ENCODE measurements at regions not wholly inside any gene's neighbourhood (a gene's known extent, or its start where the extent isn't known, plus 50 kb on each side); places are given as distances from the start of the nearest gene placed in this dataset.
A peak's percentile ranks its signal among the peaks of the same experiment; 100 is the strongest.

DNA sequence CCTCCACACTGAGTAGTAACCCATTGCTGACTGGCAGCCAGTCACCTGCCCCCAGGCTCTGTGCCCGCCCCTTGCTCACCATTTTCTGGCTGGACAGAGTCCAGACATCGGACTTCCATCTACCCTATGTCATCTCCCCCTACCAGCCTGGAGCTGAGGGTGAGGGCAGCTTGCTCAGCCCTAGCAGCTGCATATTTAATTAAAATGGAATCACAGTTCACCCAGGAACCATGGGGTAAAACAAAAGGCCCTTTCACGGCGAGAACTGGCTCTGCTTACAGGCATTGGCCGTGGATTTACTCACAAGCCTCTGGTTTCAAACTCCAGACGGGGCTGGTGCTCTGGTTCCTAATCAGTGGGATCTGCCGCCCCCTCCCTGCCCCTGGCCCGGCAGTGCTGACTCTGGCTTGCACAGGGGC is 94.9 kb upstream of the ATP2B2 start:
- no peaks in the 10 kb centered on the region for H3K36me3 Mint-ChIP-seq
- no peak for DNase-seq
- H3K27me3 Mint-ChIP-seq (ENCODE audit: low read depth in 3 of 3), result peaks cover 3 to 15% (median 3%) of the 10 kb centered on the region in 3 donors
- no peaks in the 10 kb centered on the region for H3K9me3 Mint-ChIP-seq
- no peak overlapping the region for H3K27ac Mint-ChIP-seq
- no peaks in the 10 kb centered on the region for H3K4me1 Mint-ChIP-seq
- H3K4me3 Mint-ChIP-seq, result no peak overlapping the region

DNA sequence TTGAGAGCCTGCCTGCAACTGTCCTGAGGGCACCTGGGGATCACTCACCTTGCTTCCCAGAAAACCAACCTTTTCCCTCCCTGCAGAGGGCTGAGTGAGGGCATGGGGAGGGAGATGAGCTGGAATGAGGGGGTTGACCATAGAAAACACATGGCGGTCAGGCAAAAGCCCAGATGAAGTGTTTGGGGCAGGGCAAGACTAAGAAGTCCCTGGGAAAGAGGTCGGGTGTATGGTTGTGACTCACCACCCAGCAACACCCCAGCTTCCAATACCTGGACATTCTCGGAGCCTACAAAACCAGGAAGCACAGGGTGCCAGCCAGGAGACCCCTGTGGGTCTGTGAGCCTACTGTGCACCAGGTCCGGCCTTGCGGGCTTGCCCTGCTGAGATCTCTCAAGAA is 95.3 kb upstream of the ATP2B2 start:
- peaks cover 3 to 15% (median 3%) of the 10 kb centered on the region in 3 donors for H3K27me3 Mint-ChIP-seq (ENCODE audit: low read depth in 3 of 3)
- no peak overlapping the region for H3K4me3 Mint-ChIP-seq
- H3K4me1 Mint-ChIP-seq, result no peaks in the 10 kb centered on the region

DNA sequence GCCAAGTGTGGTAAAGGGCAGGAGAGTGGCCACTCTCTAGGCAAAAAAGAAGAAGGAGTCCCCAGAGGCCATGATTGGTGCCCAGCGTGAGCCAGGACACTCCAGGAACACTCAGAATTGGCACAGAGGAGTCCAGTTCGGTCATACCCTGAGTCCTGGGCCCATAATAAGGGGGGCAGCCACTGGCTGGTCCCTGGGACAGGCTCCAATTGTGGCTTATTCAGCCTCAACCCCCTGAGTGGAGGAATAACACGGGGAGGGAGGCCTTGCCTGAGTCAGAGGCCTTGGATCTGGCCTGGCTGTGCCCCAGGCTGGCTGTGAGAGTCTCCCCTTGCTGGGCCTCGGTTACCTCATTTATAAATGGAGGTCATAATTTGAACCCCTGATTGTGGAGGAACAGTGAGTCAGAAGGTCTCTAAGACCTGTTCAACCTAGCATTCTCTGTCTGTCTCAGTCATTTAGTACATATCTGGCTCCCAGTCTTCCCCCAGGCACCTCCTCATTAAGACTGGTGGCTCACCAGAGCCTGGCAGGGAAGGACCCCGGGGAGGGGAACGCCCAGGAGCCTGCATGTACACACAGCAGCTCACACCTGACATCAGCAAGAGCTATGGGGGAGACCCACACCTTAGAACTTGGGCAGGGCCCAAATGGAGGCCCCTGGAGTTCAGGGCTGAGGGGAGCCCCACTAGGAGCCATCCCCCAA is 95.9 kb upstream of the ATP2B2 start:
- Mint-ChIP-seq H3K27me3 (ENCODE audit: low read depth in 3 of 3) (peaks cover 2 to 17% (median 3%) of the 10 kb centered on the region in 3 donors), H3K4me3 (no peak overlapping the region)

More for the DNA sequence above, 95.3 kb upstream of the ATP2B2 start:
- H3K9me3 Mint-ChIP-seq, result no peaks in the 10 kb centered on the region
- H3K27ac Mint-ChIP-seq, result no peak overlapping the region
- no peak for DNase-seq
- no peaks in the 10 kb centered on the region for H3K36me3 Mint-ChIP-seq

DNA sequence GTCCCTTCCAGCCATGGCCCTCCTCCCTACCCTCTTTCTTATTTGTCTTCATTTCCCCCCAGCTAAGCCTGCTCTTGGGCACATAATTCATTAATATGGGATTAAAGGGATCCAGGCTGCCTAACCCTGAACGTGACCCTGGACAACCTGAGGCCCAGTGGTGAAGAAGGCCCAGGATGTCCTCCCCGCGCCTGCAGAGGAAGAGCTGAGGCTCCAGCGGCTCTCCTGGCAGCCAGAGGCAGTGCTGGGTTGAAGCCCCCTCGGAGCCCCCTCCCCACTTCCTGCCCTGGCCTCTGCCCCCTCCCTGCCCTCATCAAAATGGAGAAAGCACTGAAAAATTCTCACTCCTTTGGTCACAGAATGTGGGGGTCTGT is 96.5 kb upstream of the ATP2B2 start:
- Mint-ChIP-seq H3K27me3 (ENCODE audit: low read depth in 3 of 3) (peaks cover 2 to 14% (median 3%) of the 10 kb centered on the region in 3 donors), H3K27ac (no peak overlapping the region)

More for the DNA sequence above, 95.9 kb upstream of the ATP2B2 start:
- no peak for DNase-seq
- H3K4me1 Mint-ChIP-seq, result no peaks in the 10 kb centered on the region
- no peaks in the 10 kb centered on the region for H3K36me3 Mint-ChIP-seq
- H3K27ac Mint-ChIP-seq, result no peak overlapping the region
- no peaks in the 10 kb centered on the region for H3K9me3 Mint-ChIP-seq

DNA sequence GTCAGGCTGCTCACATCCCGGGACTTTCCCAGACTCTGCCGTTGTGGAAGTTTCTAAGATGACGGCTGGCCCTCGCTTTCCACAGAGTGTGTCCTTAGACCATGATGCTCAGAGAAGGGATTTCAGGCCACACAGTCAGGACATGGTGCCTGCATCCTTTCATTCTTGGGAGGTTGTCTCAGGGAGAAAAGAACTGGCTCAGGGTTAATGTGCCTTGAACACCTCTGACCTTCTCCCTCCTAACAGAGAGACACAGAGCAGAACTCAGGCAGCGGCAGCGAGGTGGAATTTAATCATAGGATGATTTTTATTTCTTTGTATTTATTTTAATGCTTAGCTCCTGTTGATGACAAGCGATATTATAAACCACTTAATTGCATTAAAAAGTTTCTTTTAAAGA is 96.9 kb upstream of the ATP2B2 start:
- no peaks in the 10 kb centered on the region for H3K36me3 Mint-ChIP-seq
- no peak overlapping the region for H3K4me3 Mint-ChIP-seq
- H3K9me3 Mint-ChIP-seq, result no peaks in the 10 kb centered on the region
- no peaks in the 10 kb centered on the region for H3K4me1 Mint-ChIP-seq
- H3K27ac Mint-ChIP-seq, result no peak overlapping the region
- no peak for DNase-seq
- peaks cover 2 to 10% (median 3%) of the 10 kb centered on the region in 3 donors for H3K27me3 Mint-ChIP-seq (ENCODE audit: low read depth in 3 of 3)

More for the DNA sequence above, 96.5 kb upstream of the ATP2B2 start:
- DNase-seq, result no peak
- Mint-ChIP-seq H3K4me3 (no peak overlapping the region), H3K9me3 (no peaks in the 10 kb centered on the region), H3K4me1 (no peaks in the 10 kb centered on the region), H3K36me3 (no peaks in the 10 kb centered on the region)

DNA sequence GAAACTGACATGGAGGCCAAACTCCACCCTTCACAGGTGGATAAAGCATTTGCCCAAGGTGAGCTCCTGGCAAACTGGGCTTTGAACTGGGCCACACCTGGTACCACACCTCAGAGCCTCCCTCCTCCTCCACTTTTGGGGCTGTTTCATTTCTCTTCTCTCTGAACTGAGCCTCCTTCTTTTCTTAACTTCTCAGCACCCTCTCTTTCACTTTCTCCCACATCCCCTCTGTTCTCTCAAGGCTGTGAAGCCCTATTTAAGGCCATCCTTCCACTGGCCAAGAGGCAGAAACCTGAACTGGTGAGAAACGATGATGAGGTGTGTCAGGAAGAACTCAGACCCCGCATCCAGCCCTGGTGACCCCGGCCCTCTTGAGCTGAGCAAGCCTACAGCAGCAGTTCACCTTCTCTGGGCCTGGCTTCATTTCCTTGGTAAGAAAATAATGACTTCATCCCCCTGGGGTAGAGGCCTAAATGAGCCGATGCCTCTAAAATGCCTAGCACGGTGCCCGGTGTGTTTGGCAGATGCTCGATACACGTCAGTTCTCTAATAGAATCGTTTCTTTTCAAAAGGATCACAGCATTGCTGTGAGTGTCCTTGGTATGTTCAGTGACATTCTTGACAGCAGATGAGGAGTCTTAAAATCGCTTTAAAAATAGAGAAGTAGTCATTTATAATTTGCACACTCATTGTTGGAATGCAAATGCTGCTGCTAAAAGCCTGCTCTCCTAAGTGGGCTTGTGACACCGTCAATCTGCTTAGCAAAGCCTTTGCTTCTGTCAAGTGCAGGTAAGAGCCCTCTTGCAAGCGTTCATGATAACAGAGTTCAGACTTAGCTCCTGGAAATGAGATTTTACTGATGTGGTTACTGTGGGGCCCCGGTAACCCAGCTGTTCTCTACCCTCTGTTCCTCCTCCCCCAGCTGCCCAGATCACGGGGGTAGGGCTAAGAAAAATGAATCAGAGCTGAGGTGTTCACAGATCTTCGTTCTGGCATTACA is 97.7 kb upstream of the ATP2B2 start:
- Mint-ChIP-seq H3K9me3 (no peaks in the 10 kb centered on the region), H3K27me3 (ENCODE audit: low read depth in 3 of 3) (peaks cover 2 to 6% (median 4%) of the 10 kb centered on the region in 3 donors), H3K4me3 (no peak overlapping the region), H3K36me3 (no peaks in the 10 kb centered on the region), H3K27ac (peak overlapping the region in 1 of 6 donors; percentile 53), H3K4me1 (no peaks in the 10 kb centered on the region)
- no peak for DNase-seq

DNA sequence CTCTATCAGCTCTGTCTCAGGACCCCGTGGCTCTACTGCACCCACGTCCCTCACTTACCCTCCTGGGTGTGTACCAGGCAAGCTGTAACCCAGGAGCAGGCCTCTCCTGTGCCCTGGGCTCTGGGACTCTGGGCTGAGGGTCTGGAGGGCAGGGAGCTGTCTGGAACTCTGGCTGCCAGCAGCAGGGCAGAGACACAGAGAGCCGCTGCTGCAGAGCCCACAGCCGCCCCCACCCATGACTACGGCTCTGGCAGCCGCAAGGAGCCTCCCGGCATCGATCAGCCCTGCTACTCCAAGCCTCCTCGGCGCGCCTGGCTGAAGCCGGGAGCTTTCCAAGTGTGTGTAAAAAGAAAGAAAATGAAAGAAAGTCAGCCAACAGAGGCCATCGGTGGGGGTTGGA is 103.7 kb upstream of the ATP2B2 start:
- Mint-ChIP-seq H3K27ac (no peak overlapping the region), H3K36me3 (no peaks in the 10 kb centered on the region), H3K27me3 (ENCODE audit: low read depth in 3 of 3) (peaks cover 3 to 8% (median 7%) of the 10 kb centered on the region in 3 donors), H3K9me3 (no peaks in the 10 kb centered on the region), H3K4me3 (no peak overlapping the region), H3K4me1 (no peaks in the 10 kb centered on the region)
- no peak for DNase-seq

DNA sequence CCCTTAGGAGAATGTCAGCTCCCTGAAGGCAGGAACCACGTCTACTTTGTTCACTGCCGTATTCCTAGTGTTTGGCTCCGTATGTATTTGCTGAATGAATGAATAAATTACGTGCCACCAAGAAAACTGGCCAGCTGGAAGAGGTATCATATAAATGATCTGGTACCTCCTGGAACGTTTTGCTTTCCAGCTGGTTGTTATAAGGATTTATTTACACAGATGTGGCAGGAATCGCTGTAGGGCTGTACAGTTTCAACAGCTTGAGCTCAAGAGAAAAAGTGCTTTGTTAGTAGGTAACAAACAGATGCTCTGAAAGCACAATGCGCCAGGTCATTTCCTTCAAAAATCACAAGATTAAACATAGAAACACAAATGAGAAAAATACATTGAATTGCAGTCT is 108.8 kb upstream of the ATP2B2 start:
- Mint-ChIP-seq H3K27me3 (ENCODE audit: low read depth in 3 of 3) (peaks cover 4 to 6% (median 6%) of the 10 kb centered on the region in 3 donors), H3K36me3 (no peaks in the 10 kb centered on the region), H3K4me1 (no peaks in the 10 kb centered on the region), H3K4me3 (no peak overlapping the region), H3K9me3 (no peaks in the 10 kb centered on the region), H3K27ac (no peak overlapping the region)
- DNase-seq, result no peak

DNA sequence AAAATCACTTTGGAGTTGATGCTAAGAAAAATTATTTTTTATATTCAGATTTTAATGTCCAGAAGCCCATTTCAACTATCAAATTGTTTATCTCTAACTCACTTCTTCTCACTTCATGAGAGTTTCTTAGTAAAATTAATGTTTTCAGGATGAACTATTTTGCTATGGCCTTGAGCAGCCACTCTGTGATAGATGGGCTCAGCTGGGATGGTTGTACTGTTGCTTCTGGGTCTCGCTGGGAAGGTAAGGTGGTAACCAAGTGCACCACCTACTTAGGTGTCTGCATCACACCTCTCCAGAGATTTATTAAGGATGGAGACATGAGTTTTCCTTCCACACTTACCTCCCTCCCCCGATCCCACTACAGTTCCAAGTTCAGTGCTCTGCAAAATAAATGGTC is 110.3 kb upstream of the ATP2B2 start:
- Mint-ChIP-seq H3K36me3 (no peaks in the 10 kb centered on the region), H3K4me3 (no peak overlapping the region)

DNA sequence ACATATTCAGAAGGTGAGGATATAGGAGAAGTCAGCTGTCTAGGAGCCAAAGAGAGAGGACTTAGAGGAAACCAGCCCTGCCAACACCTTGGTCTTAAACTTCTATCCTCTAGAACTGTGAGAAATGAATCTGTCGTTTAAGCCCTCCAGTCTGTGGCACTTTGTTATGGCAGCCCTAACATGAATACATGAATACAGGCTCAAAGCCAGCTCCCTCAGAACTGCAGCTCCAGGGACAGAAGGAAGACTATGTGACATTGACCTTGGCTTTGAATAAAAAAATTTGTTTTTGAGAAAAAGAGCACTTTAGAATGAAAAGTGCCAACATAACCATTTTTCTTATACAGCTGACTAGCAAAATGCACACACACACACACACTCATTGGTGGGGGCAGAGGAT is 110.9 kb upstream of the ATP2B2 start:
- Mint-ChIP-seq H3K9me3 (no peaks in the 10 kb centered on the region), H3K27me3 (ENCODE audit: low read depth in 3 of 3) (peaks cover 4 to 6% (median 5%) of the 10 kb centered on the region in 3 donors), H3K4me1 (no peaks in the 10 kb centered on the region), H3K36me3 (no peaks in the 10 kb centered on the region), H3K27ac (no peak overlapping the region), H3K4me3 (no peak overlapping the region)
- DNase-seq, result no peak

More for the DNA sequence above, 110.3 kb upstream of the ATP2B2 start:
- Mint-ChIP-seq H3K4me1 (no peaks in the 10 kb centered on the region), H3K27ac (no peak overlapping the region), H3K27me3 (ENCODE audit: low read depth in 3 of 3) (peaks cover 4 to 6% (median 5%) of the 10 kb centered on the region in 3 donors), H3K9me3 (no peaks in the 10 kb centered on the region)
- DNase-seq, result no peak

DNA sequence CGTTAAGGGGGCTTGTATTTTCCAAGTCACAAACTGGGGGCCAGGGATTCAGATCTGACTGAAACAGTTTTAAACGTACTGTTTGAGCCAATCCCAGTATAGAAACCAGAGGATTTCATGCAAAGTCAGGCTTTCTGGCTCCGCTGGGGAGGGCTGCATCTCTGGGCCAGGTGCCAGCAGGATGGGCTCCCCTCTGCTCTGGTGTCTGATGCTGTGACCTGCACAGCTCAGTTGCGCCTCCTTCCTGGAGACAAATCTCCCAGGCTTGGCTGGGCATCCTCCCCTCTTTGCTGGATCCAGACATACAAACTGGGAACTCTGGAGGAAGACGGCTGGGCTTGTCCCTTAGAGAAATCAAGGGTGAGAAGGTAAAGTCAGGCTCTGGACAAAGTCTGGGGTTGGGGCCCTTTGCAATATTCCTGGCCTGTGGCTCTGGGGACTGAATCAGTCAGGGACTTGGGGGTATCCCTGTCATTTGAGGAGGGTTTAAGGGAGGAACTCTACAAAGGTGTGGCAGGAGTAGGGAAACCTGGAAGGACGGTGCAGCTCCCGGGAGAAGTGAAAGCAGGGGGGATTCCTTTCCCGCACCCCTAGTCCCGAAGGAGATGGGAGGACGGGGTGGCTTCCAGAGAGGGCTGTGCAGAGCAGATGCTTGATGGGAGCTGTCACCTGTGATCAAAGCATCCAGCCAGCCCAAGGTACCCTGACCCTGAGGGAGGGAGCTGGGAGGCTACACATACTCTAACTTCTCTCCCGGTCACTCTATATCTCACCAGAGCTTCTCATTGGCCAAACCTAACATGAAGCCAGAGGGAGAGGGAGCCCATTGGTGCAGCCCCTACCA is 114.8 kb upstream of the ATP2B2 start:
- no peak for DNase-seq
- H3K4me3 Mint-ChIP-seq, result no peak overlapping the region
- H3K27ac Mint-ChIP-seq, result no peak overlapping the region
- peaks cover 0 to 1% (median 1%) of the 10 kb centered on the region in 3 donors for H3K27me3 Mint-ChIP-seq (ENCODE audit: low read depth in 3 of 3)
- no peaks in the 10 kb centered on the region for H3K9me3 Mint-ChIP-seq
- no peaks in the 10 kb centered on the region for H3K36me3 Mint-ChIP-seq
- H3K4me1 Mint-ChIP-seq, result no peaks in the 10 kb centered on the region

DNA sequence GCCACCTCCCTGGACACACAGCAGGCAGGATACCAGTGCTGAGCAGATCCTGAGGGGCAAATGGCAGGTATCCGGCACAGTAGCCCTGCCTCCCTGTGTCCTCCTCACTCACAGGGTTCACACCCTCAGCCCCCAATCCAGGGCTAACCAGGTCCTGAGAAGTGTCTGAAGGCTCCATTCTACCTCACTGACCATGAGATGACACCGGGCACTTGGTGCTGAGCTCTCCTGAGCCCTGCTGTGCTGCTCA is 115.4 kb upstream of the ATP2B2 start:
- Mint-ChIP-seq H3K4me1 (no peaks in the 10 kb centered on the region), H3K9me3 (no peaks in the 10 kb centered on the region), H3K27me3 (ENCODE audit: low read depth in 3 of 3) (peaks cover 0 to 1% (median under 1%) of the 10 kb centered on the region in 3 donors), H3K4me3 (no peak overlapping the region), H3K27ac (no peak overlapping the region), H3K36me3 (no peaks in the 10 kb centered on the region)
- no peak for DNase-seq

DNA sequence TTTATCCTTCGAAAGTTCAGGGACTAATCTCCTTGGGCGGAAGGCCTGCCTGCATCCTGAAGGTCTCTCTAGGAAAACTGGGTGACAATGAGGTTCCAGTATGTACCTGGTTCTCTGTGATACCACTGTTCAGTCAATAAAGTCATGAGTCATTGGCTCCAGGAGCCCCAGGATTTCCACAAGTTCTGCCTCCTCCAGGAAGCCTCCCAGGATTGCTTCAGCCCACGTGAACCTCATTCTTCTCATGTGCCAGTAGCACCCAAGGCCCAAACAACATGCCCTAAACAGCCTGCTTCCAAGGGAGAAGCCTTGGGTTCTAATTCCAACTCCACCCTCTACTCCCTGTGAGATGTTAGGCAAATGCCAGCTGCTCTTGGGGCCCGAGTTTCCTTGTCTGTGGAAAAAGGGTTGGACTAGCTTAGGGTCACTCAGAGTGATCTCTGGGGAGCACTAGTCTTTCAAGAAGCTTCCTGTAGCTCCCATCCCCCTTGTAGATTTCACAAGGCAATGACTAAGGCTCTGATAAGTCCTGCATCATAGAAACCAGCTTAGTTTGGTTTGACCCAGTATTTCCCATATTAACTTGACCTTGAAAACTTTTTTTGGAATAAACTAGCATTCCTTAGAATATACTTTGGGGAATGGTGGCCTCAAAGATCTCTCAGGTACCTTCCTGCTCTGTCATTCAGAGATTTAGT is 118.3 kb upstream of the ATP2B2 start:
- no peak for DNase-seq
- peaks cover 0 to 3% (median 0%) of the 10 kb centered on the region in 6 donors for H3K9me3 Mint-ChIP-seq
- H3K27ac Mint-ChIP-seq, result no peak overlapping the region
- no peaks in the 10 kb centered on the region for H3K36me3 Mint-ChIP-seq
- no peaks in the 10 kb centered on the region for H3K4me1 Mint-ChIP-seq
- no peak overlapping the region for H3K4me3 Mint-ChIP-seq
- peaks cover 0 to 3% (median 2%) of the 10 kb centered on the region in 3 donors for H3K27me3 Mint-ChIP-seq (ENCODE audit: low read depth in 3 of 3)
